Body of pancreas (tissue), 4 donors: ENCODE measurements at regions not wholly inside any gene's neighbourhood (a gene's known extent, or its start where the extent isn't known, plus 50 kb on each side); places are given as distances from the start of the nearest gene placed in this dataset.

Experiments
- POLR2A ChIP-seq, 3 donors: fragments of 450-650 bp; IDR thresholded peaks; one replicate each; pipeline ENCODE4 v1.6.1; 2016; ENCODE audit warnings: antibody characterized with exemption in 3 of 3, mild to moderate bottlenecking in 2 of 3
- TF ChIP-seq, protein P1 (sequence below), 7 experiments: fragments of 450-650 bp in 4 of 7; fragments of 200-600 bp in 3 of 7; sonication (generic) in 3 of 7; IDR thresholded peaks; one replicate each; pipeline ENCODE4 v1.5.1; 2016 to 2019; ENCODE audit warnings: antibody characterized with exemption in 7 of 7

GRCh38 chr3:26449996-26450395 lies 172.6 kb upstream of the LRRC3B start:
- TF ChIP-seq, protein P1, sequence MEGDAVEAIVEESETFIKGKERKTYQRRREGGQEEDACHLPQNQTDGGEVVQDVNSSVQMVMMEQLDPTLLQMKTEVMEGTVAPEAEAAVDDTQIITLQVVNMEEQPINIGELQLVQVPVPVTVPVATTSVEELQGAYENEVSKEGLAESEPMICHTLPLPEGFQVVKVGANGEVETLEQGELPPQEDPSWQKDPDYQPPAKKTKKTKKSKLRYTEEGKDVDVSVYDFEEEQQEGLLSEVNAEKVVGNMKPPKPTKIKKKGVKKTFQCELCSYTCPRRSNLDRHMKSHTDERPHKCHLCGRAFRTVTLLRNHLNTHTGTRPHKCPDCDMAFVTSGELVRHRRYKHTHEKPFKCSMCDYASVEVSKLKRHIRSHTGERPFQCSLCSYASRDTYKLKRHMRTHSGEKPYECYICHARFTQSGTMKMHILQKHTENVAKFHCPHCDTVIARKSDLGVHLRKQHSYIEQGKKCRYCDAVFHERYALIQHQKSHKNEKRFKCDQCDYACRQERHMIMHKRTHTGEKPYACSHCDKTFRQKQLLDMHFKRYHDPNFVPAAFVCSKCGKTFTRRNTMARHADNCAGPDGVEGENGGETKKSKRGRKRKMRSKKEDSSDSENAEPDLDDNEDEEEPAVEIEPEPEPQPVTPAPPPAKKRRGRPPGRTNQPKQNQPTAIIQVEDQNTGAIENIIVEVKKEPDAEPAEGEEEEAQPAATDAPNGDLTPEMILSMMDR (IDR thresholded peaks at IDR 0.05): no peak
- TF ChIP-seq POLR2A (IDR thresholded peaks at IDR 0.05): no peak
